Hematopoietic multipotent progenitor cell treated with erythropoietin and hydrocortisone succinate and interleukin-3 and kit ligand, for 6 days (in vitro differentiated cells): ENCODE measurements at regions not wholly inside any gene's neighbourhood (a gene's known extent, or its start where the extent isn't known, plus 50 kb on each side); places are given as distances from the start of the nearest gene placed in this dataset.

ENCODE experiments used
- DNase-seq: peaks from one replicate; pipeline ENCODE4 v3.0.0-alpha.2; 2015

DNA sequence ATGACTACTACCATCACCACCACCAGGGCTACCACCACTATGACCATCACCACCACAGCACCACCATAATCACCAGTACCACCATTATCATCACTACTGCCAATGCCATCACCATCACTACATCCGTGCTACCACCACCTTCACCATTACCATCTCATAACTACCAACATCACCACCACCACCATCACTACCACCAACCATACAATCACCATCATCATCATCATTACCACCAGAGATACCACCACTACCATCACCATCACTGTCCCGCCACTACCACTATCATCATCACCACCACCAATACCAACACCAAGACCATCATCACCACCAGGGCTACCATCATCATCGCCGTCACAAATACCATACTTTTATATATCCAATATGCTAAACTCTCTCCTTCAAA, 369.6 kb upstream of the DYNLRB2 start:
- no peak for DNase-seq

DNA sequence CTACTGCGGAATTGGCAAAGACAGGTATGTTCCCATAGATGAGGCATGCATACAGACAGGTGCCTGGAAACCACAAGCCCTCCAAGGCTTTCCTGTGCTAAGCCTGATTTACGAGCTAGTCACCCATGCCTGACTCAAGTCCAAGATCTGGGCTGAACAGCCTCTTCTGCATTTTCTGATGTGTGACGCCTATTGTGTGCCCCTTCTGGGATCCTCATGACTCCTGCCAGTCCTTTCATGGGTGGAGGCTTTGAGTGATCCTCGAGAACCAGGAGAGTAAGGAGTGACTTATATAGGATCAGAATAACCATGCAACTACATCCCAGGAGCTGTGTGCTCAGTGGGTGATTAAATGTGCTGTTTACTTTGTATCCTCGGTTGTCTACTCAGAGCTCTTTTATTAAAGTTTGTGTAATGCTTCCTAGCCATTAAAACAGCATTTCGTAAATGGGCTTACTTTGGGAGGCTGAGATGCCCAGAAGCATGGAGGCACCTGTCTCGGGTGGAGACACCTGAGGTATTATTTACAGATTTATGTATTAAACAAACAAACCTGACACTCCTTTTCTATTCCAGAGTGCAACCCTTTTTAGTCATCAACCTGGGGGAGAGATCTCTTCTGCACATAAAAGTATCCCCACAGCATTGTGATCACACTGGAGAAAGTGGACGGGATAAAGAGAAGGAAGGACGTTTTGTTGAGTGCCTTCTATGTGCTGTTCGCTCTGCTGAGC, 373.0 kb upstream of the DYNLRB2 start:
- no peak for DNase-seq

- no peak for DNase-seq
These were observed 374.7 kb upstream of the DYNLRB2 start for GRCh38 chr16:80166082-80166481.

- DNase-seq = no peak
These were observed 375.7 kb upstream of the DYNLRB2 start for GRCh38 chr16:80164966-80165550.

GRCh38 chr16:80163339-80163738, 377.5 kb upstream of the DYNLRB2 start:
- no peak for DNase-seq

DNA sequence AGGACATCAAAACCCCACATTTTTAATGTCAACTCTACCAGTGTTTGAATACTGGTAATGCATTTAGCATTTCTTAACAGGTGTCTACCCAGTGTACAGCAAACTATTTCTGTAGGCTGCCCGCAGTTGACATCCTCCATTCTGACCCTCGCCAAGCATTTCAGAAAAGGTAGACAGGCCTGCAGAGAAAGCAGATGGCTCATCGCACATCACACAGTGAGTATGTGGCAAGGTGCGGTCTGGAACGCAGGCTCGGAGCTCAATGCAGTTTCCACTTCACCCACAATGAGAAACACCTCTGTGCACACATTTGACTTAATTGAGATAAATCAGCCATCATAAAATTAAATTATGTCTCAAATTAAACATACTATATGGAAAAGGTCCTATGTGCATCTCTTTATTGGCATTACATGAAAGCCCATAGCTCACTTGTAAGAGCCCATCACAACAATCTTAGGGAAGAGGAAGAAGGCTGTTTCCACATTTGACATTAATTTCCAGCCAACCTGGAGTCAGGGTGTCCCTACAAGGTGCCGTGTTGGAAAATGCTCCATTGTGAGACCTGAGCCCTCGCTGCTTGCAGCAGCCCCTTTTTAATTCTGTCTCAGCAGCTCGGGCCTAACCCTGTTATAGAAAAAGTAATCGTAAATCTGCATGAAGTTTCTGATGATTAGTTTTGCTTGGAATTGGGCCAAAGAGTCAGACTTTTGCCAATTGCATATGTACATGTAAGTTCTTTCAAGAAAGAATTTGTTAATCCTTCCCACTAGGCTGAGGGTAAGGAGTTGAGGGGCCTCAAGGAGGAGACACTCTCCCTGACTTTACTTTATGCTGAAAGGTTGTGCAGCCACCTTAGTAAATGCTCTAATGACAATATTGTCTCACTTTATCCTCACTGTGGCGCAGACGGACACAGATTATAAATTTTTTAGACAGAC, 378.7 kb upstream of the DYNLRB2 start:
- DNase-seq = no peak

- DNase-seq = no peak
These were observed 382.0 kb upstream of the DYNLRB2 start for GRCh38 chr16:80158766-80159165.

DNA sequence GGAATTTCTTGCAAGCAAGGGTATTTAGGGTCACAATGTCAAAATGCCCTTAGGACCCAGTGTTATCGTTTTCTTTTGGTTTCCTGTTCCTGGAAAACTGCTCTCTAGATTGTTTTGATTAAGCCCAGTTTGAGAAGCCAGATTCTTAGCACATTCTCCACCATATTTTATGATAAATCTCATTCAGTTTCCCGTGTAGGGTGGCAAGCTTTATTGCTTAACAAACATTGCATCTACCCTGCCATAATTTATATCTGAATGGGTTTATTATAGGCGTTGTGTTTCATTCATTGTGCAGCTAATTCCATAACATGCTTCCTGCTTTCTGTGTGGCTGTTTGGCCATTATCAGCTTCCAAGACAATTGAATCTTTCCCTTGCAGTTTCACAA, 389.1 kb upstream of the DYNLRB2 start:
- DNase-seq = no peak

- no peak for DNase-seq
These were observed 389.6 kb upstream of the DYNLRB2 start for GRCh38 chr16:80150978-80151721.

- DNase-seq = no peak
These were observed 392.0 kb upstream of the DYNLRB2 start for GRCh38 chr16:80148826-80149225.

DNA sequence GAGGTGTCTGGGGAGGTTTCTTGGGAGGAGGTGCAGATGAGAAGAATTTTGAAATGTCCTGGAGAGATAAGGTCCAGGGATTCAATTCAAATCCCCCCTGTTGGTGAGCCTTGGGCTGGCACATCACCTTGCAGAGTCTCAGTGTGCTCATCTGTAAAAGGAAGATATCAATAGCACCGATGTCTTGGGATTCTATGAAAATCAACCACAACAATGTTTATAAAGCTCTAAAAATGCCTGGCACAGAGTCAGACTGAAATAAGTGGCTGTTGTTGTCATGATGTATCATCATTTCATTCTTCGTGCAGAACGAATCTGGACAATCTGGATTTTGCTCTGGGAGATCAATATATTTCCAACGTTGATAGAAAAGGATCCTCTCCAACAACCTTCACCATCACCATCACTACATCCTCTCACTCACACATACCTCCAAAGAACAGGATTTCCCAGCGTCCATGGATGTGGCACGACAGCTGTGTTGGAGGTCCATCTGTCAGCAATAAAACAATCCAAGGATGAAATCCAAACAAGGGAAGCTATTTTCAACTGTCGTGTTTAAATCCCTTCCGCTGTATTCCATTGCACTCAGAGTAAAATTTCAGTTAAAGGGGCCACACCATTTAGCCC, 393.7 kb upstream of the DYNLRB2 start:
- no peak for DNase-seq

GRCh38 chr16:80144191-80144590, 396.6 kb upstream of the DYNLRB2 start:
- no peak for DNase-seq

DNA sequence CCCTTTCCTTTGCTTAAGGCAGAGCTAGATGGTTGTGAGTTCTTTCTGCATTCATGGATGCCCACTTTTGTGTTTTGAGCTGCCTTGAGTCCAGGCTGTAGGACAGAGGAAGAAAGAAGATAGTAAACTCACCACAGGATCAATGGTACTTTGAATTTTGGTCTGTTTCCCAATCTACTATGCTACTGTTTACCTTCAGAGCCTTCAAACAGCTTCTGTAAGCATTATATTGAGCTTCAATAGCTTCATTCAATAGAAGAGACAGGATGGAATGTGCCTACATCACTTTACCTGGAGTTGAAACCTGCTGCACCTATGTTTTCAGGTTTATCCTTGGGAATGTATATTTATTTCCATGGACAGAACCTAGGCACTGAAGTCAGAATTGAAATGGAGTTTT, 397.9 kb upstream of the DYNLRB2 start:
- no peak for DNase-seq

- no peak for DNase-seq
These were observed 398.5 kb upstream of the DYNLRB2 start for GRCh38 chr16:80142281-80142680.

GRCh38 chr16:80129791-80130190, 411.0 kb upstream of the DYNLRB2 start:
- DNase-seq = no peak

DNA sequence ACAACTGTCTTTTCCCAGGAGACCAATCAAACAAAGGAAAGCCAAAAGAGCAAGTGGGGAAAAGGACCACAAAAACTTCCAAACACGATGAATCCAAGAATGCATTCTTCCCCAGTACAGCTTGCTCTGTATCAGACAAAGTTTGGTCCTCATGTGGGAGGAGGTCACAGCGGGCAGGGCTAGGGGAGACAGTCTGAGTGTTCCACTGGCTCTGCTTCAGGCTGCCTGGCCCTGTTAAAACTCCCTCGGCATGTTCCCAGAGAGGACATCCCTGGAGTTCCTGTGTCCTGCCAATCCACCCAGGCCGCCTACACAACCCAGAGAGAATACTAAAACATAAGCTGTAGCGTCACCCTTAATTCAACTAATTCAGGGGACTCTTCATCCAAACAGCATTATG, 415.1 kb upstream of the DYNLRB2 start:
- no peak for DNase-seq

DNA sequence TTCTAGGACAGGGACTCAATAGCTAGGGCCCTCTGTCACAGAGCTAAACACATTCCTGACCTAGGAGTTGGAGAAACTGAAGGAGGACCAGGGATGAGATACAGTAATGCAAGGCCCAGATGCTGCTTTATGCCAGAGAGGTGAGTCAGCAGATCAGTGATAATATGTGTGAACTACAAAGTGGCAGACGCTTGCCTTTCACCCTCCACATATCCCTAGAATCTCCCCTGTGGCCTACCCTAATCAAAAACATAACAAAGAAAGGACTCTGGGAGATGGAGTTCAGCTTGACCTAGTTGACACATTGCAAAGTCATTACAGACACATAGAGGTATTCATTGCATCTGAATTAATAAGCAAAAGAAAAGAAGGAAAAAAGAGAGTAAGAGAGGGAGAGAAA, 417.6 kb upstream of the DYNLRB2 start:
- no peak for DNase-seq

GRCh38 chr16:80122115-80122514, 418.7 kb upstream of the DYNLRB2 start:
- DNase-seq = no peak

DNA sequence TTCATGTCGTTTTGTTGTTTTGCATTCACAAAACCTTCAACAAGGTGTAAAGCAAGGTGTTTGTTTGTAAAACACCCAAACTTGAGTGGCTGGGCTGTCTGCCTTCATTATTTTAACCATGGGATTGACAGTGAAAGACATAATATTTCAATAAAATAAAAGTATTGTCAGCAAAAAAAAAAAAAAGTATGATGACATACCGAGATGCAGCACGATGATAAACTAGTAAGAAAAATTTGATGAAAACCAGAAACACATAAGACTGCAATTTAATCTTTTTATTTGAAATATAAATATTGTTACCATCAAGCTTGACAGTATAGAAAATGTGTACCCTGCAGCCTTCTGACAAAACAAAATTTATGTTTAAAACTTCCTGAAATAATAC, 419.3 kb upstream of the DYNLRB2 start:
- no peak for DNase-seq

- DNase-seq = no peak
These were observed 419.8 kb upstream of the DYNLRB2 start for GRCh38 chr16:80120899-80121521.

DNA sequence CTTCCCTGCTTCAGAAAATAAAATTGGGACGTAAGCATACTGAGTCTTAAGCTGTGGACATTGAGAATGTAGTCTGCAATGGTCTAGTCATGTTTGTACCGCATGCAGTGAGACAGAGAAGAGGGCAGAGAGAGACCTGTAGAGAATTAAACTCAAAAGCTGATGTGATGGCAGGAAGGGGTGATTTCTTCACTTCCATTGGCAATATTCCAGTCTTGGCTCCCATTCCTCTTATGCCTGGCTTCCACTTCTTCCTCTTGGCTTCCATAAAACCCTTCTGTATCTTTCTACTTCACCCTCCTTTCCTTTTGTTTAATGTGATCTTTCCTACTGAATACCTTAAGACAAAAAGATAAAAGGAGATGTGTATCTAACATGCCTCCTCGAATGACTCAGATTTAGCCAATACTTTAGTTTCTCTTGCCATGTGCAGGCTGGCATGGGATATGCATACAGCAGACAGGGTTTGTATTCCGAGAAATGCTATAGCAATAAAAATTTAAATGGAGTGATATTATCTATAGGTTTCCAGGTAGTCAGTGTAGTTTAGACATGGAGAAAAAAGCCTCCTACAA, 423.1 kb upstream of the DYNLRB2 start:
- DNase-seq = no peak

- DNase-seq = no peak
These were observed 424.1 kb upstream of the DYNLRB2 start for GRCh38 chr16:80116711-80117110.
